Nephron progenitor cell (in vitro differentiated cells): ENCODE measurements at regions not wholly inside any gene's neighbourhood (a gene's known extent, or its start where the extent isn't known, plus 50 kb on each side); places are given as distances from the start of the nearest gene placed in this dataset.

Experiments
- DNase-seq: peaks from one replicate; pipeline ENCODE4 v3.0.0; 2021
- H3K27ac Mint-ChIP-seq: 2 replicates; pipeline ENCODE4 v1.8.0; 2021; ENCODE audit warnings: mild to moderate bottlenecking, moderate library complexity, mixed read lengths
- H3K27me3 Mint-ChIP-seq: 2 replicates; pipeline ENCODE4 v1.8.0; 2021; ENCODE audit warnings: mild to moderate bottlenecking, low read depth, mixed read lengths; ENCODE audit not compliant: poor library complexity
- H3K36me3 Mint-ChIP-seq: 2 replicates; pipeline ENCODE4 v1.8.0; 2021; ENCODE audit warnings: low read depth, mixed read lengths
- H3K4me1 Mint-ChIP-seq: 2 replicates; pipeline ENCODE4 v1.8.0; 2021; ENCODE audit warnings: mixed read lengths
- H3K4me3 Mint-ChIP-seq: 2 replicates; pipeline ENCODE4 v1.8.0; 2021; ENCODE audit warnings: mild to moderate bottlenecking, moderate library complexity, mixed read lengths
- H3K9me3 Mint-ChIP-seq: 2 replicates; pipeline ENCODE4 v1.8.0; 2021; ENCODE audit warnings: mild to moderate bottlenecking, moderate library complexity, mixed read lengths
- CTCF ChIP-seq: fragments of 200-600 bp; sonication (generic); IDR thresholded peaks from 2 replicates; pipeline ENCODE4 v1.5.0; 2021; ENCODE audit warnings: antibody characterized with exemption

GRCh38 chr7:114832906-114833595 is 88.8 kb upstream of the MDFIC start:
- Mint-ChIP-seq H3K9me3 (no peaks in the 10 kb centered on the region), H3K4me3 (no peak overlapping the region), H3K36me3 (no peaks in the 10 kb centered on the region), H3K27ac (no peak overlapping the region), H3K27me3 (no peaks in the 10 kb centered on the region), H3K4me1 (no peaks in the 10 kb centered on the region)
- no peak for TF ChIP-seq CTCF
- no peak for DNase-seq

- no peak overlapping the region for H3K27ac Mint-ChIP-seq
- H3K9me3 Mint-ChIP-seq, result no peaks in the 10 kb centered on the region
- no peaks in the 10 kb centered on the region for H3K36me3 Mint-ChIP-seq
- no peak overlapping the region for H3K4me3 Mint-ChIP-seq
- H3K27me3 Mint-ChIP-seq, result no peaks in the 10 kb centered on the region
- TF ChIP-seq CTCF, result no peak
- no peaks in the 10 kb centered on the region for H3K4me1 Mint-ChIP-seq
- DNase-seq, result no peak
These were observed 86.6 kb upstream of the MDFIC start for GRCh38 chr7:114835303-114835702.

- H3K4me3 Mint-ChIP-seq, result no peak overlapping the region
- no peak for DNase-seq
- no peak for TF ChIP-seq CTCF
- H3K9me3 Mint-ChIP-seq, result no peaks in the 10 kb centered on the region
- H3K27me3 Mint-ChIP-seq, result no peaks in the 10 kb centered on the region
- no peak overlapping the region for H3K27ac Mint-ChIP-seq
- no peaks in the 10 kb centered on the region for H3K4me1 Mint-ChIP-seq
- H3K36me3 Mint-ChIP-seq, result no peaks in the 10 kb centered on the region
These were observed 86.0 kb upstream of the MDFIC start for GRCh38 chr7:114835861-114836260.

- no peaks in the 10 kb centered on the region for H3K4me1 Mint-ChIP-seq
- H3K27me3 Mint-ChIP-seq, result no peaks in the 10 kb centered on the region
These were observed 79.3 kb upstream of the MDFIC start for GRCh38 chr7:114842551-114843065.

GRCh38 chr7:114843102-114843501 is 78.8 kb upstream of the MDFIC start:
- Mint-ChIP-seq H3K4me1 (no peaks in the 10 kb centered on the region), H3K4me3 (no peak overlapping the region), H3K27me3 (no peaks in the 10 kb centered on the region), H3K27ac (no peak overlapping the region), H3K9me3 (no peaks in the 10 kb centered on the region), H3K36me3 (no peaks in the 10 kb centered on the region)
- no peak for TF ChIP-seq CTCF
- DNase-seq, result no peak

More at GRCh38 chr7:114842551-114843065, 79.3 kb upstream of the MDFIC start:
- no peak overlapping the region for H3K27ac Mint-ChIP-seq
- H3K9me3 Mint-ChIP-seq, result no peaks in the 10 kb centered on the region
- no peaks in the 10 kb centered on the region for H3K36me3 Mint-ChIP-seq
- TF ChIP-seq CTCF, result no peak
- H3K4me3 Mint-ChIP-seq, result no peak overlapping the region
- no peak for DNase-seq
